ENCODE measurements at regions not wholly inside any gene's neighbourhood (a gene's known extent, or its start where the extent isn't known, plus 50 kb on each side); places are given as distances from the start of the nearest gene placed in this dataset.

- H3K27ac Mint-ChIP-seq, result no peak overlapping the region
- no peaks in the 10 kb centered on the region for H3K9me3 Mint-ChIP-seq
- intact Hi-C loops (cut with micrococcal nuclease), result no loop called here
- no peak for DNase-seq (ENCODE audit: low spot score)
- peaks cover 6% of the 10 kb centered on the region for H3K36me3 Mint-ChIP-seq (ENCODE audit: low read depth)
- peaks cover 37% of the 10 kb centered on the region for H3K4me1 Mint-ChIP-seq (ENCODE audit: low read depth)
- H3K4me3 Mint-ChIP-seq, result no peak overlapping the region
- peaks cover 2% of the 10 kb centered on the region for H3K27me3 Mint-ChIP-seq (ENCODE audit: insufficient read depth)
Measured at GRCh38 chr11:11146830-11147229, 206.2 kb downstream of the CSNK2A3 start.

- no peak for DNase-seq (ENCODE audit: low spot score)
- Mint-ChIP-seq H3K9me3 (no peaks in the 10 kb centered on the region), H3K4me3 (no peak overlapping the region), H3K27ac (no peak overlapping the region), H3K27me3 (ENCODE audit: insufficient read depth) (peaks cover 2% of the 10 kb centered on the region), H3K36me3 (ENCODE audit: low read depth) (peaks cover 3% of the 10 kb centered on the region), H3K4me1 (ENCODE audit: low read depth) (peaks cover 13% of the 10 kb centered on the region)
- intact Hi-C loops (cut with micrococcal nuclease), result no loop called here
Measured at GRCh38 chr11:11143849-11144248, 209.2 kb downstream of the CSNK2A3 start.

- no peak overlapping the region for H3K27ac Mint-ChIP-seq
- intact Hi-C loops (cut with micrococcal nuclease), result no loop called here
Measured at GRCh38 chr11:11142430-11142829, 210.6 kb downstream of the CSNK2A3 start.

GRCh38 chr11:11141065-11141464 is 212.0 kb downstream of the CSNK2A3 start:
- intact Hi-C loops (cut with micrococcal nuclease), result no loop called here
- Mint-ChIP-seq H3K27ac (no peak overlapping the region), H3K4me1 (ENCODE audit: low read depth) (no peaks in the 10 kb centered on the region), H3K4me3 (no peak overlapping the region), H3K27me3 (ENCODE audit: insufficient read depth) (peaks cover 2% of the 10 kb centered on the region), H3K36me3 (ENCODE audit: low read depth) (no peaks in the 10 kb centered on the region), H3K9me3 (no peaks in the 10 kb centered on the region)
- DNase-seq (ENCODE audit: low spot score), result no peak

More at GRCh38 chr11:11142430-11142829, 210.6 kb downstream of the CSNK2A3 start:
- no peaks in the 10 kb centered on the region for H3K36me3 Mint-ChIP-seq (ENCODE audit: low read depth)
- no peaks in the 10 kb centered on the region for H3K4me1 Mint-ChIP-seq (ENCODE audit: low read depth)
- no peaks in the 10 kb centered on the region for H3K9me3 Mint-ChIP-seq
- no peak overlapping the region for H3K4me3 Mint-ChIP-seq
- DNase-seq (ENCODE audit: low spot score), result no peak
- H3K27me3 Mint-ChIP-seq (ENCODE audit: insufficient read depth), result peaks cover 2% of the 10 kb centered on the region

GRCh38 chr11:11140510-11140909 is 212.5 kb downstream of the CSNK2A3 start:
- H3K27ac Mint-ChIP-seq, result no peak overlapping the region
- no peak for DNase-seq (ENCODE audit: low spot score)
- intact Hi-C loops (cut with micrococcal nuclease), result no loop called here
- H3K36me3 Mint-ChIP-seq (ENCODE audit: low read depth), result no peaks in the 10 kb centered on the region
- H3K4me3 Mint-ChIP-seq, result no peak overlapping the region
- no peaks in the 10 kb centered on the region for H3K9me3 Mint-ChIP-seq
- H3K27me3 Mint-ChIP-seq (ENCODE audit: insufficient read depth), result peaks cover under 1% of the 10 kb centered on the region
- H3K4me1 Mint-ChIP-seq (ENCODE audit: low read depth), result no peaks in the 10 kb centered on the region

DNA sequence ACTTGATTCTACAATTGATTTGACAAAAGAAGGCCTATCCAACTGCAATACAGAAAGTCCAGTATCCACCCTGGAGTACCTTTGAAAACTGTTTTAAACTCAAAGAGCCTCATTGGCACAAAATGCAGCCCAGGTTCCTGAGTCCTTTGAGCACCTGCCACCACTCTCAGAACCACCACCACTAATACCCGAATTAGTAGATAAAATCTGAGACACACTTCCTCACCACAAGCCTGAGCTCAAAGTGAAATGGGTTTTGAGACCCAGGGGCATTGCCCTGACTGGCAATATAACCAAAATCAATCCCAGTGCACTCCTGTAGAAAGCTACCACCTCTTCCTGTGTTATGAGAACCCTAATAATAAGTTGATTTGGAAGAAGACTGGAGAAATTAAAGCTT is 215.7 kb downstream of the CSNK2A3 start:
- DNase-seq (ENCODE audit: low spot score), result no peak
- H3K27ac Mint-ChIP-seq, result no peak overlapping the region
- no peak overlapping the region for H3K4me3 Mint-ChIP-seq
- H3K27me3 Mint-ChIP-seq (ENCODE audit: insufficient read depth), result peaks cover 11% of the 10 kb centered on the region
- H3K36me3 Mint-ChIP-seq (ENCODE audit: low read depth), result no peaks in the 10 kb centered on the region
- no peaks in the 10 kb centered on the region for H3K4me1 Mint-ChIP-seq (ENCODE audit: low read depth)
- no peaks in the 10 kb centered on the region for H3K9me3 Mint-ChIP-seq
- intact Hi-C loops (cut with micrococcal nuclease), result no loop called here

GRCh38 chr11:11135820-11136476 is 217.1 kb downstream of the CSNK2A3 start:
- Mint-ChIP-seq H3K9me3 (no peaks in the 10 kb centered on the region), H3K4me1 (ENCODE audit: low read depth) (no peaks in the 10 kb centered on the region), H3K27ac (no peak overlapping the region), H3K4me3 (no peak overlapping the region), H3K27me3 (ENCODE audit: insufficient read depth) (peaks cover 12% of the 10 kb centered on the region), H3K36me3 (ENCODE audit: low read depth) (no peaks in the 10 kb centered on the region)
- DNase-seq (ENCODE audit: low spot score), result no peak
- intact Hi-C loops (cut with micrococcal nuclease), result no loop called here

- Mint-ChIP-seq H3K27ac (no peak overlapping the region), H3K27me3 (ENCODE audit: insufficient read depth) (peaks cover 31% of the 10 kb centered on the region), H3K9me3 (no peaks in the 10 kb centered on the region), H3K4me3 (no peak overlapping the region), H3K4me1 (ENCODE audit: low read depth) (no peaks in the 10 kb centered on the region), H3K36me3 (ENCODE audit: low read depth) (peaks cover 3% of the 10 kb centered on the region)
- intact Hi-C loops (cut with micrococcal nuclease), result no loop called here
- DNase-seq (ENCODE audit: low spot score), result no peak
Measured at GRCh38 chr11:11129118-11129517, 223.9 kb downstream of the CSNK2A3 start.

DNA sequence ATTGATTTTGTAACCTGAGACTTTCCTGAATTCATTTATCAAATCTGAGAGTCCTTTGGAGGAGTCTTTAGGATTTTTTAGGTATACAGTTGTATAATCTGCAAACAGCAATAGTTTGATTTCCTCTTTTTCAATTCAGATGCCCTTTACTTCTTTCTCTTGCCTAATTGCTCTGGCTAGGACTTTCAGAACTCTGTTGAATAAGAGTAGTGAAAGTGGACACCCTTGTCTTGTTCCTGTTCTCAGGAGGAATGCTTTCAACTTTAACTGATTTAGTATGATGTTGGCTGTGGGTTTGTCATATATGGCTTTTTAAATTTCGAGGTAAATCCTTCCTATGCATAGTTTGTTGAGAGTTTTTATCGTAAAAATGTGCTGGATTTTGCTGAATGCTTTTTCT is 227.4 kb downstream of the CSNK2A3 start:
- no peaks in the 10 kb centered on the region for H3K4me1 Mint-ChIP-seq (ENCODE audit: low read depth)
- H3K36me3 Mint-ChIP-seq (ENCODE audit: low read depth), result peaks cover 3% of the 10 kb centered on the region
- H3K4me3 Mint-ChIP-seq, result no peak overlapping the region
- H3K27me3 Mint-ChIP-seq (ENCODE audit: insufficient read depth), result peaks cover 19% of the 10 kb centered on the region
- no peaks in the 10 kb centered on the region for H3K9me3 Mint-ChIP-seq
- DNase-seq (ENCODE audit: low spot score), result no peak
- no peak overlapping the region for H3K27ac Mint-ChIP-seq
- intact Hi-C loops (cut with micrococcal nuclease), result no loop called here

DNA sequence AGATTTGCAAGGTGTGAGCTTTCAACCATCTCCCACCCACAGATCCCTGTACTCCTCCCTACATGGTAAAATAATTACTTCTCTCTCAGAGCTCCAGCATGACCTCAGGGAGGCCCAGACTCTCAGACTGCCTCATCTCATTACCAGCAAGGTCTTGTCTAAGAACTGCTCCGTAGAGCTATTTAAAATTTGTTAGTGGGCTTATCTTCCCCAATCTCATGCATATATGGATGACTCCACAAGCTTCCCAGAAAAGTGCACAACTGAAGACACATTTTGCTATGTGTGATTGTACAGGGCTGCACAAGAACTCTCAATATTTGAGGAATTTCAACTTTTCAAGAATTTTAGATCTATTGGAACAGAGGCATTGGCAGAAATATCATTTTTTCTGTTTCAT is 230.3 kb downstream of the CSNK2A3 start:
- H3K27me3 Mint-ChIP-seq (ENCODE audit: insufficient read depth), result peaks cover 15% of the 10 kb centered on the region
- H3K27ac Mint-ChIP-seq, result no peak overlapping the region
- no peaks in the 10 kb centered on the region for H3K36me3 Mint-ChIP-seq (ENCODE audit: low read depth)
- no peaks in the 10 kb centered on the region for H3K4me1 Mint-ChIP-seq (ENCODE audit: low read depth)
- H3K9me3 Mint-ChIP-seq, result no peaks in the 10 kb centered on the region
- H3K4me3 Mint-ChIP-seq, result no peak overlapping the region
- intact Hi-C loops (cut with micrococcal nuclease), result no loop called here
- DNase-seq (ENCODE audit: low spot score), result no peak

DNA sequence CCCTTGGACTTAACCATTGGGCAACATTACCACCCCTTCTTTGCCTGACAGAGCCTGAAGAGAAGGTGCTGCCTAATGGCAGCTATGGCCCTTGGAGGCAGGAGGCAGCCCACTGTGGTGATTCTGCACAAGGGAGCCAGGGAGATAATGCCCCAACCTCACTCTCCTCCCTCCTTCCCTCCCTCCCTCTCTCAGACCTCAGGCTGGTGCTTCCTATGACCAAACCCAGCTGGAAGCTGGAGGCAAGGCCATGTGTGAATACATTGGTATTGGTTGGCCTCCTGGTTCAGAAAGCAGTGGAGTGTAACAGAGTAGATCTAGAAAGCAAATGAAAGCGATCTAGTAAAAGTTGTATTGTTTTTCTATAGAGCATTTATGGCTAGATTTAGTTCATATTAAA is 233.1 kb downstream of the CSNK2A3 start:
- Mint-ChIP-seq H3K36me3 (ENCODE audit: low read depth) (no peaks in the 10 kb centered on the region), H3K9me3 (no peaks in the 10 kb centered on the region), H3K27ac (no peak overlapping the region), H3K27me3 (ENCODE audit: insufficient read depth) (peaks cover 11% of the 10 kb centered on the region), H3K4me1 (ENCODE audit: low read depth) (peaks cover 7% of the 10 kb centered on the region), H3K4me3 (no peak overlapping the region)
- intact Hi-C loops (cut with micrococcal nuclease), result no loop called here
- DNase-seq (ENCODE audit: low spot score), result no peak

GRCh38 chr11:11117730-11118129 is 235.3 kb downstream of the CSNK2A3 start:
- DNase-seq (ENCODE audit: low spot score), result no peak
- peaks cover 7% of the 10 kb centered on the region for H3K4me1 Mint-ChIP-seq (ENCODE audit: low read depth)
- intact Hi-C loops (cut with micrococcal nuclease), result no loop called here
- H3K27me3 Mint-ChIP-seq (ENCODE audit: insufficient read depth), result peaks cover 4% of the 10 kb centered on the region
- no peaks in the 10 kb centered on the region for H3K9me3 Mint-ChIP-seq
- H3K36me3 Mint-ChIP-seq (ENCODE audit: low read depth), result no peaks in the 10 kb centered on the region
- H3K27ac Mint-ChIP-seq, result no peak overlapping the region
- no peak overlapping the region for H3K4me3 Mint-ChIP-seq

DNA sequence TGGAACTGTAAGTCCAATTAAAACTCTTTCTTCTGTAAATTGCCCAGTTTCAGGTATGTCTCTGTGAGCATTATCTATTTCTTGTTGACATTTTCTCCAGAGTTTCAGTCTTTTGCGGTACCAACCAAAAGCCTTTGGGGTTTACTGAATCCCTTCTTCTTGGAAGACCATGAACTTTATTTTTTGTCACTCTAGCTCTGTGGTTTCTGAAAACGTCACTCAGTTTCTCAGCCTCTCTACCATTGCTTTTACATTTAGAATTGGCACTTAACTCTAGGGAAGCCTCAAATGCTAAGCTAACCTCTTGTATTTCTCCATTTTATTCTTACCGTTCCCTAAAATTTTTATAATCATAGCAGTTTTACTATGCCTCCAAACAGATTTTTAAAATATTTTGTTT is 237.6 kb downstream of the CSNK2A3 start:
- intact Hi-C loops (cut with micrococcal nuclease), result no loop called here
- DNase-seq (ENCODE audit: low spot score), result no peak
- H3K4me1 Mint-ChIP-seq (ENCODE audit: low read depth), result peaks cover 7% of the 10 kb centered on the region
- no peak overlapping the region for H3K4me3 Mint-ChIP-seq
- H3K9me3 Mint-ChIP-seq, result no peaks in the 10 kb centered on the region
- H3K27ac Mint-ChIP-seq, result peak overlapping the region; percentile 32
- H3K36me3 Mint-ChIP-seq (ENCODE audit: low read depth), result no peaks in the 10 kb centered on the region
- peaks cover 8% of the 10 kb centered on the region for H3K27me3 Mint-ChIP-seq (ENCODE audit: insufficient read depth)

DNA sequence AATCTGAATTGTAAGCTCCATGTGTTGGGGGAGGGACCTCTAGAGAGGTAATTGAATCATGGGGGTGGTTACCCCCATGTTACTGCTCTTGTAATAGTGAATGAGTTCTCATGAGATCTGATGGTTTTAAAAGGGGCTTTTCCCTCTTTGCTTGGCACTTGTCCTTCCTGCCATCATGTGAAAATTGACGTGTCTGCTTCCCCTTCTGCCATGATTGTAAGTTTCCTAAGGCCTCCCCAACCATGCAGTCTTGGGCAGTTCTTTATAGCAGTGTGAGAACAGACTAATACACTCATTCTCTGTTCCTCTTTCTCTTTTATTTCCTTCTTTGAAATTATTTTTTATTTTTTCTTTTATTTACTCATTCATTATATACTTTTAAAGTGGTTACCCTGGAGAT is 239.4 kb downstream of the CSNK2A3 start:
- Mint-ChIP-seq H3K9me3 (no peaks in the 10 kb centered on the region), H3K36me3 (ENCODE audit: low read depth) (no peaks in the 10 kb centered on the region), H3K4me3 (no peak overlapping the region), H3K4me1 (ENCODE audit: low read depth) (peaks cover 7% of the 10 kb centered on the region), H3K27me3 (ENCODE audit: insufficient read depth) (peaks cover 9% of the 10 kb centered on the region), H3K27ac (no peak overlapping the region)
- intact Hi-C loops (cut with micrococcal nuclease), result no loop called here
- no peak for DNase-seq (ENCODE audit: low spot score)
